HG03103 (cell line): ENCODE measurements at regions not wholly inside any gene's neighbourhood (a gene's known extent, or its start where the extent isn't known, plus 50 kb on each side); places are given as distances from the start of the nearest gene placed in this dataset.
"Not testable (repeated sequence)": the region's sequence is repeated elsewhere in the genome, so short reads cannot be mapped to it uniquely, and the experiment has no call there.

ENCODE experiments used
- ATAC-seq: cut with Tn5 transposase; IDR thresholded peaks from one replicate; pipeline ENCODE4 v1.9.1; 2021; ENCODE audit warnings: low read depth; ENCODE audit not compliant: unreplicated experiment

GRCh38 chr4:97015301-97015700, 1128.0 kb downstream of the STPG2 start:
- ATAC-seq = no peak

- ATAC-seq = no peak
Observed at GRCh38 chr4:97016186-97016907, 1126.9 kb downstream of the STPG2 start.

- ATAC-seq = no peak
Observed at GRCh38 chr4:97027728-97028410, 1115.4 kb downstream of the STPG2 start.

GRCh38 chr4:97028785-97029184, 1114.5 kb downstream of the STPG2 start:
- ATAC-seq = no peak

- not testable (repeated sequence) for ATAC-seq
Observed at GRCh38 chr4:97037411-97038145, 1105.7 kb downstream of the STPG2 start.

GRCh38 chr4:97038146-97038516, 1105.1 kb downstream of the STPG2 start:
- ATAC-seq = no peak

GRCh38 chr4:97072666-97073065, 1070.6 kb downstream of the STPG2 start:
- no peak for ATAC-seq

GRCh38 chr4:97073194-97073593, 1070.1 kb downstream of the STPG2 start:
- ATAC-seq = no peak

- no peak for ATAC-seq
Observed at GRCh38 chr4:97074531-97074930, 1068.7 kb downstream of the STPG2 start.

- ATAC-seq = no peak
Observed at GRCh38 chr4:97081951-97082350, 1061.3 kb downstream of the STPG2 start.

GRCh38 chr4:97097036-97097435, 1046.2 kb downstream of the STPG2 start:
- not testable (repeated sequence) for ATAC-seq

GRCh38 chr4:97101171-97101570, 1042.1 kb downstream of the STPG2 start:
- ATAC-seq = not testable (repeated sequence)

- no peak for ATAC-seq
Observed at GRCh38 chr4:97103252-97103651, 1040.0 kb downstream of the STPG2 start.

- no peak for ATAC-seq
Observed at GRCh38 chr4:97104006-97104405, 1039.3 kb downstream of the STPG2 start.

- ATAC-seq = no peak
Observed at GRCh38 chr4:97104666-97105065, 1038.6 kb downstream of the STPG2 start.

- no peak for ATAC-seq
Observed at GRCh38 chr4:97105347-97106099, 1037.8 kb downstream of the STPG2 start.

GRCh38 chr4:97106161-97106560, 1037.1 kb downstream of the STPG2 start:
- no peak for ATAC-seq

GRCh38 chr4:97110506-97110905, 1032.8 kb downstream of the STPG2 start:
- no peak for ATAC-seq

- no peak for ATAC-seq
Observed at GRCh38 chr4:97116511-97116910, 1026.8 kb downstream of the STPG2 start.

- no peak for ATAC-seq
Observed at GRCh38 chr4:97121493-97121892, 1021.8 kb downstream of the STPG2 start.

GRCh38 chr4:97123573-97123972, 1019.7 kb downstream of the STPG2 start:
- no peak for ATAC-seq
